OCI-LY7 (cell line): ENCODE measurements at regions not wholly inside any gene's neighbourhood (a gene's known extent, or its start where the extent isn't known, plus 50 kb on each side); places are given as distances from the start of the nearest gene placed in this dataset.

ENCODE experiments used
- BruUV-seq: library from RNA; stranded (reverse); fragments of 400-500 nt; replicated peaks from 2 replicates; lab custom pipeline; 2021; lab: Mats Ljungman, UMichigan
- CTCF ChIA-PET: fragments of 300-600 bp; sonication (Branson Sonifier 250); formaldehyde crosslinking; loops from one replicate; lab custom pipeline; 2022; ENCODE audit warnings: antibody characterized with exemption; ENCODE audit not compliant: unreplicated experiment; lab: Charles Lee
- POLR2A ChIA-PET: fragments of 300-600 bp; sonication (Branson Sonifier 250); formaldehyde crosslinking; loops from one replicate; lab custom pipeline; 2022; ENCODE audit warnings: antibody characterized with exemption; lab: Charles Lee
- DNase-seq: peaks from one replicate; pipeline ENCODE4 v3.0.0-alpha.2; 2015; ENCODE audit warnings: low spot score
- H2AFZ ChIP-seq: fragments of 200-600 bp; sonication (generic), shearing (Covaris generic); 2 replicates; pipeline ENCODE4 v1.6.1; 2014; ENCODE audit warnings: mild to moderate bottlenecking, antibody characterized with exemption, low read length, moderate library complexity
- H3K27ac ChIP-seq: fragments of 200-600 bp; sonication (generic); 2 replicates; pipeline ENCODE4 v1.5.1; 2014; ENCODE audit warnings: mixed run types, low read depth, mild to moderate bottlenecking, moderate library complexity, low read length, inconsistent platforms; ENCODE audit not compliant: poor library complexity, severe bottlenecking
- H3K36me3 ChIP-seq: fragments of 200-600 bp; sonication (generic); 2 replicates; pipeline ENCODE4 v1.6.1; 2014; ENCODE audit warnings: mild to moderate bottlenecking, antibody characterized with exemption, low read length, moderate library complexity, mixed read lengths; ENCODE audit not compliant: insufficient read depth
- H3K4me1 ChIP-seq: fragments of 200-600 bp; sonication (generic); 2 replicates; pipeline ENCODE4 v1.5.1; 2014; ENCODE audit warnings: mild to moderate bottlenecking, low read length; ENCODE audit not compliant: insufficient read depth, poor library complexity, severe bottlenecking
- H3K4me2 ChIP-seq: fragments of 200-600 bp; sonication (generic); 2 replicates; pipeline ENCODE4 v1.6.1; 2014; ENCODE audit warnings: mild to moderate bottlenecking, low read length
- H3K4me3 ChIP-seq: fragments of 200-600 bp; sonication (generic); 2 replicates; pipeline ENCODE4 v1.5.1; 2014; ENCODE audit warnings: mild to moderate bottlenecking, low read depth, low read length; ENCODE audit not compliant: poor library complexity, severe bottlenecking
- H3K79me2 ChIP-seq: fragments of 200-600 bp; sonication (generic); 2 replicates; pipeline ENCODE4 v1.6.1; 2016; ENCODE audit warnings: low read depth, mild to moderate bottlenecking, low read length, moderate library complexity, mixed read lengths; ENCODE audit not compliant: insufficient read depth
- H3K9me2 ChIP-seq: fragments of 200-600 bp; sonication (generic); 2 replicates; pipeline ENCODE4 v1.6.1; 2016; ENCODE audit warnings: mild to moderate bottlenecking, low read length, mixed read lengths; ENCODE audit not compliant: insufficient read depth
- H3K9me3 ChIP-seq: fragments of 200-600 bp; sonication (generic); 2 replicates; pipeline ENCODE4 v1.6.1; 2014; ENCODE audit warnings: mild to moderate bottlenecking, mixed run types, low read length, mixed read lengths
- H4K20me1 ChIP-seq: fragments of 200-600 bp; sonication (generic); 2 replicates; pipeline ENCODE4 v1.6.1; 2014; ENCODE audit warnings: mild to moderate bottlenecking, antibody characterized with exemption, low read length, moderate library complexity, mixed read lengths; ENCODE audit not compliant: insufficient read depth
- CTCF ChIP-seq: fragments of 200-600 bp; sonication (generic); conservative IDR thresholded peaks from 2 replicates; pipeline ENCODE4 v1.5.1; 2014; ENCODE audit warnings: mild to moderate bottlenecking, antibody characterized with exemption, low read length, moderate library complexity, mixed read lengths
- EZH2phosphoT487 ChIP-seq: fragments of 200-600 bp; sonication (generic); IDR thresholded peaks from 2 replicates; pipeline ENCODE4 v1.6.1; 2018; ENCODE audit warnings: low read depth, borderline replicate concordance, mild to moderate bottlenecking, mixed run types, antibody characterized with exemption, low read length, moderate library complexity, mixed read lengths
- intact Hi-C: fragments of 100-400 bp; cut with micrococcal nuclease; formaldehyde crosslinking; loops from one replicate; pipeline ENCODE4 v1.10.0; 2022; ENCODE audit not compliant: unreplicated experiment

- Histone ChIP-seq H3K4me3 (peak overlapping the region; percentile 61), H3K79me2 (peaks cover 69% of the 10 kb centered on the region), H3K27ac (peak overlapping the region; percentile 97), H3K4me2 (peak overlapping the region; percentile 87), H3K9me3 (no peaks in the 10 kb centered on the region), H3K4me1 (peaks cover 73% of the 10 kb centered on the region), H3K36me3 (peaks cover 21% of the 10 kb centered on the region), H4K20me1 (no peaks in the 10 kb centered on the region), H3K9me2 (no peaks in the 10 kb centered on the region), H2AFZ (peak overlapping the region; percentile 43; the same call in 1 of the 2 replicates)
- ChIA-PET CTCF (interaction anchor here (0.8 to 1.9 kb wide), 4 partner anchors 21 to 78 kb away, joined by 3 to 12 read pairs (median 6); partner anchors contain the start of gene SERTAD2), POLR2A (interaction anchor here (0.5 to 7.1 kb wide), 21 partner anchors 8 to 305 kb away, joined by 3 to 146 read pairs (median 5); partner anchors contain the start of gene SERTAD2)
- peak; percentile 58 for DNase-seq
- BruUV-seq: no TSS peak
- intact Hi-C loops: loop anchor here (1.0 to 2.0 kb wide), 4 partner anchors 17 to 70 kb away; no protein-coding TSS in a partner anchor
- TF ChIP-seq CTCF (no peak), EZH2phosphoT487 (no peak)
These were observed 74.2 kb upstream of the SERTAD2 start for GRCh38 chr2:64727843-64728463.

- peaks cover 54% of the 10 kb centered on the region for H3K79me2 ChIP-seq
- H3K9me2 ChIP-seq: no peaks in the 10 kb centered on the region
- peak overlapping the region; percentile 92 for H3K4me2 ChIP-seq
- peak overlapping the region; percentile 62 for H3K4me3 ChIP-seq
- ChIA-PET CTCF (no interaction called here), POLR2A (interaction anchor here (1.3 to 7.1 kb wide), 5 partner anchors 11 to 76 kb away, joined by 3 to 123 read pairs (median 7); partner anchors contain the start of gene SERTAD2)
- peaks cover 37% of the 10 kb centered on the region for H3K36me3 ChIP-seq
- no TSS peak for BruUV-seq
- no peaks in the 10 kb centered on the region for H3K9me3 ChIP-seq
- TF ChIP-seq CTCF (no peak), EZH2phosphoT487 (no peak)
- H3K27ac ChIP-seq: peak overlapping the region; percentile 97
- peaks cover 82% of the 10 kb centered on the region for H3K4me1 ChIP-seq
- intact Hi-C loops: no loop called here
- no peaks in the 10 kb centered on the region for H4K20me1 ChIP-seq
- H2AFZ ChIP-seq: peak overlapping the region; percentile 82
- DNase-seq: peak; percentile 54
These were observed 77.0 kb upstream of the SERTAD2 start for GRCh38 chr2:64730551-64731262.
